ENCODE measurements at regions not wholly inside any gene's neighbourhood (a gene's known extent, or its start where the extent isn't known, plus 50 kb on each side); places are given as distances from the start of the nearest gene placed in this dataset.

- H3K4me3 ChIP-seq = no peak overlapping the region
- peaks cover 8% of the 10 kb centered on the region for H3K27me3 ChIP-seq
- H3K36me3 ChIP-seq = no peaks in the 10 kb centered on the region
- 80 to 84% methylated on average over 1 to 5 of the region's 5 CpGs for WGBS, 2 donors (ENCODE audit: low coverage in 1 of 2)
- no peak overlapping the region for H3K27ac ChIP-seq
- no peak for ATAC-seq
- H3K9me3 ChIP-seq = no peaks in the 10 kb centered on the region
- no peaks in the 10 kb centered on the region for H3K4me1 ChIP-seq
- TF ChIP-seq EP300 (IDR thresholded peaks at IDR 0.05) (no peak), POLR2A (IDR thresholded peaks at IDR 0.05) (no peak), POLR2AphosphoS5 (IDR thresholded peaks at IDR 0.05) (no peak)
- TF ChIP-seq, protein P1, sequence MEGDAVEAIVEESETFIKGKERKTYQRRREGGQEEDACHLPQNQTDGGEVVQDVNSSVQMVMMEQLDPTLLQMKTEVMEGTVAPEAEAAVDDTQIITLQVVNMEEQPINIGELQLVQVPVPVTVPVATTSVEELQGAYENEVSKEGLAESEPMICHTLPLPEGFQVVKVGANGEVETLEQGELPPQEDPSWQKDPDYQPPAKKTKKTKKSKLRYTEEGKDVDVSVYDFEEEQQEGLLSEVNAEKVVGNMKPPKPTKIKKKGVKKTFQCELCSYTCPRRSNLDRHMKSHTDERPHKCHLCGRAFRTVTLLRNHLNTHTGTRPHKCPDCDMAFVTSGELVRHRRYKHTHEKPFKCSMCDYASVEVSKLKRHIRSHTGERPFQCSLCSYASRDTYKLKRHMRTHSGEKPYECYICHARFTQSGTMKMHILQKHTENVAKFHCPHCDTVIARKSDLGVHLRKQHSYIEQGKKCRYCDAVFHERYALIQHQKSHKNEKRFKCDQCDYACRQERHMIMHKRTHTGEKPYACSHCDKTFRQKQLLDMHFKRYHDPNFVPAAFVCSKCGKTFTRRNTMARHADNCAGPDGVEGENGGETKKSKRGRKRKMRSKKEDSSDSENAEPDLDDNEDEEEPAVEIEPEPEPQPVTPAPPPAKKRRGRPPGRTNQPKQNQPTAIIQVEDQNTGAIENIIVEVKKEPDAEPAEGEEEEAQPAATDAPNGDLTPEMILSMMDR (IDR thresholded peaks at IDR 0.05) = no peak
These were observed 70.3 kb upstream of the MIR17HG start for GRCh38 chr13:91277013-91277676.

GRCh38 chr13:91278291-91278690 is 69.2 kb upstream of the MIR17HG start:
- H3K4me3 ChIP-seq = no peak overlapping the region
- H3K27me3 ChIP-seq = peaks cover 8% of the 10 kb centered on the region
- H3K4me1 ChIP-seq = no peaks in the 10 kb centered on the region
- WGBS, 2 donors (ENCODE audit: low coverage in 1 of 2) = 74 to 77% methylated on average over 3 of the region's 3 CpGs
- no peaks in the 10 kb centered on the region for H3K36me3 ChIP-seq
- no peak for ATAC-seq
- no peak overlapping the region for H3K27ac ChIP-seq
- TF ChIP-seq, protein P1 (IDR thresholded peaks at IDR 0.05) = no peak
- no peak for TF ChIP-seq EP300 (IDR thresholded peaks at IDR 0.05)
- TF ChIP-seq POLR2AphosphoS5 (IDR thresholded peaks at IDR 0.05) = no peak
- no peak for TF ChIP-seq POLR2A (IDR thresholded peaks at IDR 0.05)
- H3K9me3 ChIP-seq = no peaks in the 10 kb centered on the region

- WGBS, 2 donors (ENCODE audit: low coverage in 1 of 2) = 83% methylated on average over 1 to 2 of the region's 2 CpGs
- no peak for ATAC-seq
- H3K36me3 ChIP-seq = no peaks in the 10 kb centered on the region
- H3K27ac ChIP-seq = no peak overlapping the region
- TF ChIP-seq, protein P1 (IDR thresholded peaks at IDR 0.05) = no peak
- TF ChIP-seq POLR2AphosphoS5 (IDR thresholded peaks at IDR 0.05) (no peak), EP300 (IDR thresholded peaks at IDR 0.05) (no peak), POLR2A (IDR thresholded peaks at IDR 0.05) (no peak)
- no peaks in the 10 kb centered on the region for H3K9me3 ChIP-seq
- no peak overlapping the region for H3K4me3 ChIP-seq
- peaks cover 8% of the 10 kb centered on the region for H3K27me3 ChIP-seq
- H3K4me1 ChIP-seq = no peaks in the 10 kb centered on the region
These were observed 68.6 kb upstream of the MIR17HG start for GRCh38 chr13:91278888-91279287.

DNA sequence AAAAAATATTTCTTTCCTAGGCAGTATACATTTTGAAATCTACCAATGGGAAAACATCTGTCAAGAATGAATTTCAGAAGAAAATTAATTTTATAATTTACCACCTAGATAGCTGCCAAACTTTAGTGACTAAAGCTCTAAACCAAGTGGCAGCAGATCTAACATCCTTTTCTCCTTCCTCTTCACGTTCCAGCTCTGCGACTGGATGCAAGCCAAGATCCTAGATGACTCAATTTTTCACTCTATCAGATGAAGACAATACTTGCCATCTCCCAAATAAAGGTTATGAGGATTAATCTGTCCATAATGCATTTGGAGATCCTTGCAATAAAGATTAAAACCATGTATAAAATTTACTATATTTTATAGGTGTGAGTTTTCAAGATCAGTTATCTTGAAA is 66.7 kb upstream of the MIR17HG start:
- ATAC-seq = no peak
- Histone ChIP-seq H3K4me1 (no peaks in the 10 kb centered on the region), H3K9me3 (no peaks in the 10 kb centered on the region), H3K36me3 (no peaks in the 10 kb centered on the region), H3K27ac (no peak overlapping the region), H3K4me3 (no peak overlapping the region), H3K27me3 (no peaks in the 10 kb centered on the region)
- TF ChIP-seq, protein P1 (IDR thresholded peaks at IDR 0.05) = no peak
- TF ChIP-seq EP300 (IDR thresholded peaks at IDR 0.05) = no peak
- TF ChIP-seq POLR2A (IDR thresholded peaks at IDR 0.05) = no peak
- TF ChIP-seq POLR2AphosphoS5 (IDR thresholded peaks at IDR 0.05) = no peak
- 33 to 39% methylated on average over 1 to 2 of the region's 2 CpGs for WGBS, 2 donors (ENCODE audit: low coverage in 1 of 2)

GRCh38 chr13:91284335-91284734 is 63.2 kb upstream of the MIR17HG start:
- 73 to 94% methylated on average over 3 to 10 of the region's 10 CpGs for WGBS, 2 donors (ENCODE audit: low coverage in 1 of 2)

More at GRCh38 chr13:91284335-91284734, 63.2 kb upstream of the MIR17HG start:
- TF ChIP-seq, protein P1 (IDR thresholded peaks at IDR 0.05) = no peak
- TF ChIP-seq POLR2A (IDR thresholded peaks at IDR 0.05) (no peak), EP300 (IDR thresholded peaks at IDR 0.05) (no peak)
- ATAC-seq = no peak
- Histone ChIP-seq H3K27ac (no peak overlapping the region), H3K9me3 (no peaks in the 10 kb centered on the region), H3K27me3 (no peaks in the 10 kb centered on the region), H3K4me1 (no peaks in the 10 kb centered on the region), H3K4me3 (no peak overlapping the region), H3K36me3 (no peaks in the 10 kb centered on the region)

Data from gastroesophageal sphincter (tissue), 4 donors.